ENCODE measurements at regions not wholly inside any gene's neighbourhood (a gene's known extent, or its start where the extent isn't known, plus 50 kb on each side); places are given as distances from the start of the nearest gene placed in this dataset.

- DNase-seq: no peak
- intact Hi-C loops (cut with DNase I): no loop called here
- Histone ChIP-seq H3K9ac (ENCODE audit: low read length in 3 of 3) (no peak overlapping the region), H3K27me3 (ENCODE audit: control insufficient read depth, insufficient read depth, low read length) (no peaks in the 10 kb centered on the region), H3K9me3 (ENCODE audit: control insufficient read depth in 2 of 3, insufficient read depth in 1 of 3, low read length in 3 of 3) (no peaks in the 10 kb centered on the region), H3K4me1 (ENCODE audit: control insufficient read depth in 2 of 3, insufficient read depth in 2 of 3, low read depth in 1 of 3, low read length in 3 of 3) (no peaks in the 10 kb centered on the region), H3K4me3 (ENCODE audit: low read length in 3 of 3) (no peak overlapping the region), H3K36me3 (ENCODE audit: control insufficient read depth in 2 of 3, insufficient read depth in 3 of 3, low read length in 3 of 3) (no peaks in the 10 kb centered on the region), H3K27ac (ENCODE audit: low read depth in 2 of 2, low read length in 2 of 2) (no peak overlapping the region)
- FAIRE-seq: no peak
- TF ChIP-seq CTCF (IDR thresholded peaks at IDR 0.05; ENCODE audit: borderline replicate concordance, extremely low read depth, insufficient read depth): no peak
Observed at GRCh38 chr7:22879280-22879679, 56.6 kb upstream of the TOMM7 start.

GRCh38 chr7:22876986-22877729, 54.5 kb upstream of the TOMM7 start:
- no peaks in the 10 kb centered on the region for H3K27me3 ChIP-seq (ENCODE audit: control insufficient read depth, insufficient read depth, low read length)
- no peaks in the 10 kb centered on the region for H3K36me3 ChIP-seq (ENCODE audit: control insufficient read depth in 2 of 3, insufficient read depth in 3 of 3, low read length in 3 of 3)
- H3K27ac ChIP-seq (ENCODE audit: low read depth in 2 of 2, low read length in 2 of 2): no peak overlapping the region
- H3K4me3 ChIP-seq (ENCODE audit: low read length in 3 of 3): no peak overlapping the region
- DNase-seq (no peak), FAIRE-seq (no peak)
- no peak for TF ChIP-seq CTCF (IDR thresholded peaks at IDR 0.05; ENCODE audit: borderline replicate concordance, extremely low read depth, insufficient read depth)
- intact Hi-C loops (cut with DNase I): no loop called here
- H3K9ac ChIP-seq (ENCODE audit: low read length in 3 of 3): no peak overlapping the region
- no peaks in the 10 kb centered on the region for H3K4me1 ChIP-seq (ENCODE audit: control insufficient read depth in 2 of 3, insufficient read depth in 2 of 3, low read depth in 1 of 3, low read length in 3 of 3)
- no peaks in the 10 kb centered on the region for H3K9me3 ChIP-seq (ENCODE audit: control insufficient read depth in 2 of 3, insufficient read depth in 1 of 3, low read length in 3 of 3)

- Histone ChIP-seq H3K36me3 (ENCODE audit: control insufficient read depth in 2 of 3, insufficient read depth in 3 of 3, low read length in 3 of 3) (no peaks in the 10 kb centered on the region), H3K27me3 (ENCODE audit: control insufficient read depth, insufficient read depth, low read length) (no peaks in the 10 kb centered on the region), H3K9me3 (ENCODE audit: control insufficient read depth in 2 of 3, insufficient read depth in 1 of 3, low read length in 3 of 3) (no peaks in the 10 kb centered on the region), H3K4me3 (ENCODE audit: low read length in 3 of 3) (no peak overlapping the region), H3K4me1 (ENCODE audit: control insufficient read depth in 2 of 3, insufficient read depth in 2 of 3, low read depth in 1 of 3, low read length in 3 of 3) (no peaks in the 10 kb centered on the region), H3K9ac (ENCODE audit: low read length in 3 of 3) (no peak overlapping the region), H3K27ac (ENCODE audit: low read depth in 2 of 2, low read length in 2 of 2) (no peak overlapping the region)
- TF ChIP-seq CTCF (IDR thresholded peaks at IDR 0.05; ENCODE audit: borderline replicate concordance, extremely low read depth, insufficient read depth): no peak
- FAIRE-seq: no peak
- intact Hi-C loops (cut with DNase I): no loop called here
- no peak for DNase-seq
Observed at GRCh38 chr7:22875470-22875869, 52.8 kb upstream of the TOMM7 start.

DNA sequence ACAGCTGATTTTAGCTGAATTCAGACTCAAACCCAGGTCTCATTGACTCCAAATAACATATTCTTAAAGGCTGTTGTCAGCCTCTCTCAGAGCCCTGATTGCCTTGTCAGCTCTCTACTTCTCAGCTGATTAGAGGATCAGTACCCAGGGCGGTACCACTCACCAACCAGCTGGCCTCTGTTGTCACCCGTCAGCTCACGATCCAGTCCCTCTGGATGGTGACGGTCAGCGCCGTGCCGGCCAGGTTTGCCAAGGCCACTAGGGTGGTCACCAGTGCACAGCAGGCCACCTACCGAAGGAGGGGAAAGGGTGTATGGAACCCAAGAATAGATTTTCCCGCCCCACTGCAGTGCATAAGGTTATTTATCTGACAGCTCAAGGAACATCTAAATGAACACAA, 52.3 kb upstream of the TOMM7 start:
- H3K27me3 ChIP-seq (ENCODE audit: control insufficient read depth, insufficient read depth, low read length): no peaks in the 10 kb centered on the region
- no peak for FAIRE-seq

More for the DNA sequence above, 52.3 kb upstream of the TOMM7 start:
- intact Hi-C loops (cut with DNase I): no loop called here
- Histone ChIP-seq H3K27ac (ENCODE audit: low read depth in 2 of 2, low read length in 2 of 2) (no peak overlapping the region), H3K9me3 (ENCODE audit: control insufficient read depth in 2 of 3, insufficient read depth in 1 of 3, low read length in 3 of 3) (no peaks in the 10 kb centered on the region), H3K4me1 (ENCODE audit: control insufficient read depth in 2 of 3, insufficient read depth in 2 of 3, low read depth in 1 of 3, low read length in 3 of 3) (no peaks in the 10 kb centered on the region), H3K9ac (ENCODE audit: low read length in 3 of 3) (no peak overlapping the region), H3K4me3 (ENCODE audit: low read length in 3 of 3) (no peak overlapping the region), H3K36me3 (ENCODE audit: control insufficient read depth in 2 of 3, insufficient read depth in 3 of 3, low read length in 3 of 3) (no peaks in the 10 kb centered on the region)
- DNase-seq: no peak
- TF ChIP-seq CTCF (IDR thresholded peaks at IDR 0.05; ENCODE audit: borderline replicate concordance, extremely low read depth, insufficient read depth): no peak
